ENCODE measurements at regions not wholly inside any gene's neighbourhood (a gene's known extent, or its start where the extent isn't known, plus 50 kb on each side); places are given as distances from the start of the nearest gene placed in this dataset.

DNA sequence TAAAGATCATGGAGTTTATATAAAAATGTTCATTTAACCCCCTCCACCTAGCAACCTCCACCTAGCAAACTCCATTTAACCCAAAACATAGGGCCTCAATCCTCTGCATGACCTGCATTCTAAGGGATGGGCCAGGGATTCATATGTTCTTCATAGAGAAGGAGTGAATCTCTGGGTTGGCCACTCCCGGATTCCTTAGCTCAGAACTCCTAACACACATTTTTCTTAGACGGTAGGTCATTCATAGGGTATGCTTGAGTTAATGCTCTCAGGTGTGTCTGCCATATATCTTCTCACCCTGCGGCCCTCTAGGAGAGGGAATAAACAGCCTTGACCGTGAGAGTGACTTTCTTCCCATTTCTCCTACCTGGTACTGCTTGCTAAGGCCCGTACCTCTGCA is 102.0 kb upstream of the IGSF10 start (continued):
- TF ChIP-seq ZNF692 (tag by site-specific recombination; IDR thresholded peaks at IDR 0.05) (no peak), ZNF112 (tag by site-specific recombination; IDR thresholded peaks at IDR 0.05) (no peak), EGR2 (tag by site-specific recombination; IDR thresholded peaks at IDR 0.05; ENCODE audit: low read depth) (no peak), ZNF157 (tag by site-specific recombination; IDR thresholded peaks at IDR 0.05) (no peak), REPIN1 (tag by site-specific recombination; IDR thresholded peaks at IDR 0.05; ENCODE audit: low read depth) (no peak), MZF1 (tag by site-specific recombination; IDR thresholded peaks at IDR 0.05; ENCODE audit: borderline replicate concordance) (no peak), SETDB1 (IDR thresholded peaks at IDR 0.05; ENCODE audit: insufficient read length, low read length) (no peak)

GRCh38 chr3:151561878-151562277 is 101.0 kb upstream of the IGSF10 start:
- Histone ChIP-seq H3K27ac (ENCODE audit: extremely low read depth, low read depth, low read length) (no peak overlapping the region), H3K9me3 (ENCODE audit: control insufficient read depth, insufficient read depth, low read depth, low read length) (no peaks in the 10 kb centered on the region), H3K36me3 (ENCODE audit: control insufficient read depth in 2 of 2, insufficient read depth in 1 of 2, low read length in 2 of 2) (no peaks in the 10 kb centered on the region), H3K4me3 (ENCODE audit: low read depth, low read length) (no peak overlapping the region), H3K4me1 (ENCODE audit: control insufficient read depth, insufficient read depth, low read length) (no peaks in the 10 kb centered on the region)
- CTCF ChIA-PET = no interaction called here
- TF ChIP-seq ZNF280C (tag by site-specific recombination; IDR thresholded peaks at IDR 0.05) = no peak
- TF ChIP-seq, protein P1, sequence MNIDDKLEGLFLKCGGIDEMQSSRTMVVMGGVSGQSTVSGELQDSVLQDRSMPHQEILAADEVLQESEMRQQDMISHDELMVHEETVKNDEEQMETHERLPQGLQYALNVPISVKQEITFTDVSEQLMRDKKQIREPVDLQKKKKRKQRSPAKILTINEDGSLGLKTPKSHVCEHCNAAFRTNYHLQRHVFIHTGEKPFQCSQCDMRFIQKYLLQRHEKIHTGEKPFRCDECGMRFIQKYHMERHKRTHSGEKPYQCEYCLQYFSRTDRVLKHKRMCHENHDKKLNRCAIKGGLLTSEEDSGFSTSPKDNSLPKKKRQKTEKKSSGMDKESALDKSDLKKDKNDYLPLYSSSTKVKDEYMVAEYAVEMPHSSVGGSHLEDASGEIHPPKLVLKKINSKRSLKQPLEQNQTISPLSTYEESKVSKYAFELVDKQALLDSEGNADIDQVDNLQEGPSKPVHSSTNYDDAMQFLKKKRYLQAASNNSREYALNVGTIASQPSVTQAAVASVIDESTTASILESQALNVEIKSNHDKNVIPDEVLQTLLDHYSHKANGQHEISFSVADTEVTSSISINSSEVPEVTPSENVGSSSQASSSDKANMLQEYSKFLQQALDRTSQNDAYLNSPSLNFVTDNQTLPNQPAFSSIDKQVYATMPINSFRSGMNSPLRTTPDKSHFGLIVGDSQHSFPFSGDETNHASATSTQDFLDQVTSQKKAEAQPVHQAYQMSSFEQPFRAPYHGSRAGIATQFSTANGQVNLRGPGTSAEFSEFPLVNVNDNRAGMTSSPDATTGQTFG (tag by site-specific recombination; IDR thresholded peaks at IDR 0.05; ENCODE audit: borderline replicate concordance) = no peak
- POLR2A ChIA-PET = no interaction called here

GRCh38 chr3:151560738-151561137 is 99.9 kb upstream of the IGSF10 start:
- H3K27ac ChIP-seq (ENCODE audit: extremely low read depth, low read depth, low read length) = no peak overlapping the region
- ChIA-PET POLR2A (no interaction called here), CTCF (no interaction called here)
- H3K9me3 ChIP-seq (ENCODE audit: control insufficient read depth, insufficient read depth, low read depth, low read length) = no peaks in the 10 kb centered on the region
- H3K4me3 ChIP-seq (ENCODE audit: low read depth, low read length) = no peak overlapping the region
- no peaks in the 10 kb centered on the region for H3K36me3 ChIP-seq (ENCODE audit: control insufficient read depth in 2 of 2, insufficient read depth in 1 of 2, low read length in 2 of 2)
- no peaks in the 10 kb centered on the region for H3K4me1 ChIP-seq (ENCODE audit: control insufficient read depth, insufficient read depth, low read length)
- TF ChIP-seq ZNF580 (tag by site-specific recombination; IDR thresholded peaks at IDR 0.05) = no peak
- TF ChIP-seq PATZ1 (tag by site-specific recombination; IDR thresholded peaks at IDR 0.05) = no peak
- TF ChIP-seq ZNF133 (tag by site-specific recombination; IDR thresholded peaks at IDR 0.05) = no peak
- TF ChIP-seq GLIS1 (tag by site-specific recombination; IDR thresholded peaks at IDR 0.05) = no peak
- no peak for TF ChIP-seq ZNF16 (tag by site-specific recombination; IDR thresholded peaks at IDR 0.05; ENCODE audit: low read depth)
- TF ChIP-seq ZNF561 (tag by site-specific recombination; IDR thresholded peaks at IDR 0.05; ENCODE audit: borderline replicate concordance) = no peak
- TF ChIP-seq ZNF473 (tag by site-specific recombination; IDR thresholded peaks at IDR 0.05) = no peak
- TF ChIP-seq SCRT1 (tag by site-specific recombination; IDR thresholded peaks at IDR 0.05; ENCODE audit: borderline replicate concordance) = no peak
- TF ChIP-seq KLF9 (tag by site-specific recombination; IDR thresholded peaks at IDR 0.05; ENCODE audit: low read depth) = no peak
- TF ChIP-seq SCRT2 (tag by site-specific recombination; IDR thresholded peaks at IDR 0.05) = no peak
- no peak for TF ChIP-seq BCL11B (tag by site-specific recombination; IDR thresholded peaks at IDR 0.05; ENCODE audit: low read depth)
- no peak for TF ChIP-seq ZNF132 (tag by site-specific recombination; IDR thresholded peaks at IDR 0.05; ENCODE audit: borderline replicate concordance)
- TF ChIP-seq ZNF670 (tag by site-specific recombination; IDR thresholded peaks at IDR 0.05; ENCODE audit: low read depth) = no peak
- no peak for TF ChIP-seq OVOL3 (tag by site-specific recombination; IDR thresholded peaks at IDR 0.05)
- no peak for TF ChIP-seq ZIC2 (tag by site-specific recombination; IDR thresholded peaks at IDR 0.05)
- TF ChIP-seq ZNF280C (tag by site-specific recombination; IDR thresholded peaks at IDR 0.05) = no peak
